NCI-H128 (cell line): ENCODE measurements at regions not wholly inside any gene's neighbourhood (a gene's known extent, or its start where the extent isn't known, plus 50 kb on each side); places are given as distances from the start of the nearest gene placed in this dataset.

Experiments used
- DNase-seq: peaks from one replicate; lab custom pipeline; 2025; ENCODE audit not compliant: unreplicated experiment; lab: John Stamatoyannopoulos, UW

DNA sequence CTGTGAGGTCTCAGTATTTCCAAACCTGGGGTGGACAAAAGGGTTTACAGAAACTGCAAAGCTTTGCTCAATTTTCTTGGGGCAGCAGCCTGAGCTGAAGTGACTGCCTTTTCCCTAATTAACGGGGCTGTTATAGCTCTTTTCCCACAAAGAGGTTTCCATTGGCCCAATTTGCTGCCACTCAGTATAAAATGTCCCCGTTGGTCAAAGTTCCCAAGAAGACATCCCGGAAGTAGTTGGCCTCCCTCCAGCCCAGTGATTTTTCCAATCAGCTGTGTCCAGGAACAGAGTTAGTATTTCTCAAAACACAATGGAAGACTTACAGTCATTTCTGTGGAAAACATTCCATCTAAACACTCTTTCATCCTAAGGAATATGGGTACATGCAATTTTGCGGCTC is 643.6 kb downstream of the ACTL7B start:
- no peak for DNase-seq

DNA sequence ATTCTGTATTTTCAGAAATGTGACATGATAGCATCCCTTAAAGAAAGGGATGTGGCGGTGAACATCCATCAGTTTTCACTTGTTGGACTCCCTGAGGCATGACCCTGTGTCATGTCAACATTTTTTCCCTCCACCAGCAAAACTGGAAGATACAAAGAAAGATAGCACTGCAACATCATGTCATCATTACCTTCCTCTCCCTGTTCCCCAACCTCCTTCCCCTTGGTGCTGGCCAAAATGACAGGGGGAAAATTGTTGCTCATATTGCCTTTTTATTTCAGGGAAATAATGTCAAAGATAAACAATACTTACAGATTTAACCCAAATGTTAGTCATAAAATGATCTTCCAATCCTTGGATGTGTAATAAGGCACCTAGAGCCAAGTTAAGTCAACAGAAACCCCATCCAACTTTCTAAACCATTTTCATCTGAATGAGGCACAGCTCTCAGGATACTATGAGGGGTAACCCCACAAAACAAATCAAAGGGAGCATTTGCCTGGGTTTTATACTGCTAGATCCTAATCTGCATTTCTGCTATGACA is 644.3 kb downstream of the ACTL7B start:
- DNase-seq = no peak

DNA sequence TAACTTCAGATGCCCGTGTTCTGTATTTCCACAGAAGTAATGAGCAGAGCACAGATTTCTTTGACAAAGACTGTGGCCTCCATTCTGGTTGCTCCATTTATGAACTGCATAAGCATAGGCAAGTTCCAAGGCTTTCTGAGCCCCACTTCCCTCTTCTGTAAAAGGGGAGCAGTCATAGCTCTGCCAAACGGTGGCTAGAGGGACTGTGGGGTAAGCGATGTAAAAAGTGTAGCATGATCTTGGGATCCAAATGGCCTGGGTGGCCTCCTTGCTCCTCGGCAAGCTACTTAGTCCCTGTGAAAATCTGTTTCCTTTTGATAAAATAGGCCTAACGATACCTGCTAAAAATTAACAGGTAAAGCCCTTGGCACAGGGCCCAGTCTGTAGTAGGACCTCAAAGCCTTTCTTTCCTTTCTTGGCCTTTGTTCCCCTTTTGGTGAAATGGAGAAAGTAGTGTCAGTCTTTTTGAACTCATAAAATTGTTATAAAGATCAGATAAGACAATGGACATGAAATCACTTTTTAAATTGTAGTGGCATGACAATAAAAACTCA is 646.6 kb downstream of the ACTL7B start:
- DNase-seq = no peak

DNA sequence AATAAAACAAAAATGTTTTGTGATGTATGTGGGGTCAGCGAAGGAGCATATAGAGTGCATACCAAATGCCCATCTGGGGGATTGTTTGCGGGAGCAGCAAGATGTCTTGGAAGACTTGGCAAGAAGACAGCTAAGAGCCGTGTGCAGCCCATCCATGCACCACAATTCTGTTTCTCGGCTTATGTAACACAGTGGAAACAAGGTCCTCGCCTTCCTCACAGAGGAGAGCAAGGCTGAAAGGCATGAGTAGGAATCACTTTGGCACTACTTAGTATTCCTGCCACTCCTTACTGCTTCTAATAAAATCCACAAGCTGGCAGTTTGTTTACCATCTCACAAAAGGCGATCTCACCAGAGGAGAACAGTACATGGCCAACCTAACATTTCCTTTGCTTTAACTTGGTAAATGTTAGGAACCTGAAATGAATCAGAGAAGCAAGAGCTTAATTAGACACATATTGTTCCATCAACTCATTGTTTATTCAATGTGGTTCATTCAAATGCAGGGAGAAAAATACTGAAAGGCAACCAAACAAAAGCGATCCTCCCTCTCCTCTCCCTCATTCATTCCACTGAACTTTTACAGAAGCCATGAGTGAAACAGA is 648.1 kb downstream of the ACTL7B start:
- DNase-seq = no peak

DNA sequence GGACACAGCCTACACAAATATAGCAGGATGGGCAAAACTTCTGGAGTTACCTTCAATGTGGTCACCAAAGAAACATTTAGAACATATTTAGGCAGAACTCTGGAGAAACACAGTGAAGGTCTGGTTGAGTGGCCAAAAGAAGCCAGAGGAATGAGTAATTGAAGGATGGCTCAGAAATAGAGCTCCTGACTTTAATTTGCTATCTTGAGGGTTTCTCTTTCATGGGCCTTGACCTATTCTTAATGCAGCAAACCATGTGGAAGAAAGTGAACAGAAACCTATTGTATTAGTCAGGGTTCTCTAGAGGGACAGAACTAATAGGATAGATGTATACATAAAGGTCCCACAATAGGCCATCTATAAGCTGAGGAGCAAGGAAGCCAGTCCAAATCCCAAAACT is 650.5 kb downstream of the ACTL7B start:
- DNase-seq = no peak

DNA sequence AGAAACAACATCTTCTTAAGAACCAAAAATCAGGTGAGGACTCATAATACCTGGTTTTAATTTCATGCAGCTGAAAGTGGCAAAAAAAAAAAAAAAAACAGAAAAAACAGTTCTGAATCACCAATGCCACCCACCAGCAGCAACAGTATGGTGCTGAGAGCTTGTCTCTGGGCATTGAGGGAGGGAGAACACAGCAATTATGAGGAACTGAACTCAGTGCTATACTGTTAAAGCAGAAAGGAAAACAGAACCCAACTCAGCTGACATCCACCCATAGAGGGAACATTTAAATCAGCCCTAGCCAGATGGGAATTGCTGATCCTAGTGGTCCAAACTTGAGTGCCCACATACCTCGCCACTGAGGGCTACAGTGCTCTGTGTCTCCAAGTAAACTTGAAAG is 657.9 kb downstream of the ACTL7B start:
- DNase-seq = no peak

DNA sequence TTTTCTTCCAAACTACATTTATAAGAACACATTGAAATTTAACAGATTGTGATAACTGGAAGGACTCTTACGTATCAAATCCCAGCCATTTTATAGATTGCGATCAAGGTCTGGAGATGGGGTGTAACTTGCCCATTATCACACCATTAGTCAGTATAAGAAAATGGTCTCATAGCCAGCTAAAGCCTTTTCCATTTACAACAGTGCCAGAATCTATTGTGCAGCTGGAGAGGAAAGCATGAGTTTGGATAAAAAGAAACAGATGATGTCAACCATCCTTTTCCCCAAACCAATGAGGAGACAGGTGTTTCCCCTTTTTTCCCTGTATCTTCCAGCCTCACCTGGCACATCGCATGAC is 658.8 kb downstream of the ACTL7B start:
- no peak for DNase-seq

DNA sequence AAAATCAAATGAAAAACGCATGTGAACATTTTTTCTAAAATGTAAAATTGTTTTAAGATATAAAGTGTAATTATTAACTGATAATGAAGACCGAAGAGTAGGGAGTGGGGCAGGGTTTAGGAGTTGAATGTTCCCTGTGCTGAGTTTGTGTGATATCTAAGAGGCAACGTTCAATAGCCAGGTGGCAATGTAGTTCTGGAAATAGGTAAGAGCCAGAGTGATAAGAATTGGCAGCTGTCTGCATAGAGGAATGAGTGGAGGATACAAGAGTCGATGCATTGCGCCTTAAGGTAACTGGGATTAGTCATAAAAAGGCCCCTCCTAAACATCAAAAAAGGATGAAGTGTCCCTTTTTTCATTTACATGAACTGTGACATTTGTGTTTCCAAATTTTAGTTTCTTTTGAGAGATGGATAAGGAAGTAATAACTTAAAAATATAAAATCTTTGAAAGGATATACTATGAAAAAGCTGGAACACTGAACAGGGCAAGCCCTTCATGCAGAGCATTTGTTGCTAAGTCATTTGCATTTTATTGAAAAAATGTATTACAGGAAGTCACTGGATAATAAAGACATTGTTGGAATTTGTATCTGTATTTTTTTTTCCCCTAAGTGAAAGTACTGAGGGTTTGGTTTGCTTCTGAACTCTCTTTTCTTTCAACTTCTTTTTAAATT is 659.3 kb downstream of the ACTL7B start:
- no peak for DNase-seq

DNA sequence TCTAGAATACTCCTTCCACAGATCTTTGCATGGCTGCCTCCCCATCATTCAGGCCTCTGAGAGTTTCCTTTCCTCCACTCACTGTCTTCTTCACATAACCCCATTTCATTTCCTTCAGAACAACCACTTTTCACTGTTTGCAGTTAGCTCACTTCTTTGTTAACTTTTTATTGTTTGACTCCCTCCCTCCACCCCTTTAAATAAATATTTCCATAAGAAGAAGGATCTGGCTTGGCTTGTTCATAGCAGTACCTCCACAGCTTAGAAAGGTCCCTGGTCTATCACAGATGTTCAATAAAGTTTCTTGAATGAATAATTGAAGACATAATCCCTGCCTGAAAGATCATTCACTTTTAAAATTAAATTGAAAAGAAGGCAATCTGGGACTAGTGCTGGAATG is 661.6 kb downstream of the ACTL7B start:
- no peak for DNase-seq

DNA sequence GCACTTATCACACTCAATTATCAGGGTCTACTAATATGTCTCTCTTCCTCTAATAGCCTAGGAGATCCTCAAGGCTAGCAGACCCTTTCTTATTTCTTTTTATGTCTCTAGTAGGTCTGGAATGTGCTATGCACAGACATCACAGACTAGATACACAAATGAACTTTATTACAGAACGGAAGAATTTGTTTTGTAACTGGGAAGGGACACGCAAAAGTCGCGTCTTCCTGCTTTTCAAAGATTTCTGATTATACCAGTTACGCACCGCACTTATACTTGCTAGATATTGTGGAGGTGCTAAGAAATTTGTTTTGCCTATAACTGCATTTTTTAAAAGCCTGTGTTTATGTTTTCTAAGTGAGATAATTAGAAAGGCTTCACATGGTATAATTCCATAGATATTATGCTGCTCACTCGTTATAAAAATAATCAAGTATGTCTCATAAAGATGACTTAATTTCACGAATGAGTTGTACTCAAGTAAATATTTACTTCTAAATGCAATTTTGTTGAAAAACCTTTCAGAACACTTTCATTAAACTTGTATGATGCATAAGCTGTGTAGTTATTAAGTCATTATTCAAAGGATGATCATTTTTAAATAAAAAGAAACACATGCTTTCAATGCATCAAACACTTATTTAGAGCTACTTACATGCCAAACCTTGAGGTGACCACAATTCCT is 662.6 kb downstream of the ACTL7B start:
- DNase-seq = no peak

DNA sequence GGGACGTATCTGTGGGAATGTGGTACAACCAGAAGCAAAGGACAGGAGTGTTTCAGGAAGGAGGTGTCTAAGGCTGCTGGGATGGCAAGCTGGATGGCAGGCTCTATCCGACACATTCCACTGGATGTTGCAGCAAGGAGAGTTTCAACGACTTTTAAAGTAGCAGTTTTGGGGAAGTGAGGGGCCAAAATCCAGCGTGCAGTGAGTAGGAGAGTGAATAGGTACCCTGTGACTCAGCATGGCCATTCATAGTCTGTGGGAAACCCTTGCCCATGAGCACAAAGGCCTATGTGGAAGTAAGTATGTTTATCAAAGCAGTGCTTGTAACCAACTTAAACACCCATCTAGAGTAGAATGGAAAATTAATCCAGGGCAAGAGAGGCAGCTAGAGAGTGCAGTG is 664.7 kb downstream of the ACTL7B start:
- no peak for DNase-seq

DNA sequence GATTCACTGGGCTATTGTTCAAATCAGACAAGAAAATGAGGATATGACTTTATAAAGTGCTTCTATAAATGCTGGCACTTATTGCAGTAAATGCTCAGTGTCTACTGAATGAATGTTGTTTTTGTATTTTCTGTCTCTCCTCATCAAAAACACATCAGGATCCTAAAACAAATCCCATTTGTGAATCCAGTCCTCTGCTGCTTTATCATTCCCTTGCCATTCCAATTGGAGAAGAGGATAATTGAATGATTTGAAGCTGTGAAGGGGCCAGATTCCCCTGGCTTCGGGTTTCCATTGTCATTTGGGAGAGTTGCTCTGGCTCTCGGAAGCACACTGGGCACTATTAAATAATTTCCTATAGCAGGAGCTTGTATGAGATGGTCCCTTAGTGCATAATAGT is 666.8 kb downstream of the ACTL7B start:
- DNase-seq = no peak

DNA sequence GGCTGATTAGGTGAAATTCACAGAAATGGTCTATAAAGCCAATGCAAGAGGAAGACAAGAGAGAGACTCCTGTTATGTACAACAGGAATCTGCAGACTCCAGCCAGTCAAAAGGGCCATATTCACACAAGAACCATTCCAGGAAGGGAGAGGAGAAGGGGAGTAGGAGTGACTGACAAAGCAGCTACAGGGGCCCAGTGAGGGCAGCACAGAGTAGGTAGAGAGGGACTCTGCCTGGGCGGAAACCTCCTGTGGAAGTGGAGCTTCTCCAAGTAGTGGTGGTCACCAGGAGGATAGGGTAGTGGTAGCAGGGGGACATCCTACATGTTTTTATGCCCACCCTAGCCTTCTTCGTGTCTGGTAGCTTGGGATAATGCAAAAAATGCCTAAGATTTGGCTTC is 667.3 kb downstream of the ACTL7B start:
- DNase-seq = no peak

DNA sequence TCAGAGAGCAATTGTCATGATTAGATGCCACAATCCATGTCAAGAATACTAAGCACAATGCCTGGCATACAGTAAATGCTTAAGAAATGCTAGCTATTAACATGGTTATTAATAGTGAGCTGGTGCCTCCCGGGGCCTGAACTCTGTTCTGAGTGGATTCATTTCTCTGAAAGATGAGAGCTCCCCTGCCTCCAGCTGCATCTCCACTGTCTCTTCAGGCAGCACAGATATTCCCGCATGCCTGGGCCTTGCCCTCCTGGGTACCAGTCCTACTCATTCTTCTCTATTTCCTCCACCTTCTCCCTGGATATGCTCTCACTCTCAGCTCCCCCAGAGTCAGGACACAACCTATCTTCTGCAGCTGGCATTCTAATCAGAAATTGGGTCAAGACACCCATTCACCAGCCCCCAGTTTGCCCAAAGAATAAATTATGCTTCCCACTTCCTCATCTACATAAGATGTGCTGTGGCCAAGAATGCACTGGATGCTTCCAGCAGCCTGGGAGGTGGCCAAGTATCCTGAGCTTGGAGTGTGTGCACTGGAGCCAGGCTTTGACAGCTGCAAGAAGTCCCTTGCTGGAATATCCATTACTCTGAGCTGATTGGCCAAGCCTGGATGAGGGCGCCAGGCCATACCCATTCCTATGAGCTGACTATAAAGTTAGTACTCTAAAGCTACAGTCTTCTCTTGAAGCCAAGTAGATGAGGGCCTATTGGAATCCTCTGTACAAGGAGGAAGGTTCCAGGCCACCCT is 669.0 kb downstream of the ACTL7B start:
- no peak for DNase-seq

DNA sequence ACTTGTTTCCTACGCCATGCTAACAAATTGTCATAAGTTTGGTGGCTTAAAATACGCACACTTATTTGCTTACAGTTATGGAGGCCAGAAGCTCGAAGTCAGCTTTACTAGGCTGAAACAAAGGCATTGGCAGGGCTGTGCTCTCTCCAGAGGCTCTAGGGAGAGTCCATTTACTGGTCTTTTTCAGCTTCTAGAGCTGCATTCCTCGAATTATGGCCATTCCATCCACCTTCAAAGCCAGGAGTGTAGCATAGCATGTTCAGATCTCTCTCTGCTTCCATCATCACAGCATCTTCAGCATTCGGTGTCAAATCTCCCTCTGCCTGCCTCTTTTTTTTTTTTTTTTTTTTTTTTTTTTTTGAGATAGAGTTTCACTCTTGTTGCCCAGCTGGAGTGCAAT is 670.2 kb downstream of the ACTL7B start:
- DNase-seq = no peak

DNA sequence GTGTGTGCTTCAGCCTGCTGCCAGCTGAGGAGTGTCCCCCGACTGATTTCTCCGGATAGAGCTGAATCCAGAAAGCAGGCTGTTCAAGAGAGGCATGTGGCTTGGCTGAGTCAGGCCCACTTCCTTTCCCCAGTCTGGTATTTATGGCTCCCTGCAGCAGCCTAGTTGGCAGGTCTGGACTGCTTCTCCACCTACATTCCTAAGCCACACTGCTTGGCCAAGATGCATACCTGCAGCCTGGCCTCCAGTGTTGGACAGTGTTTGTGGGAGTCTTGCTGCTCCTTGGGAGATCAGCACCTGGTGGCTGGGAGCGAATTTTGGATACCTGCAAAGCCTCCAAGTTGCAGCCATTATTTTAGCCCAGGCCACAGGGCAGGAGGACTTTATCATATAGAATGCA is 670.8 kb downstream of the ACTL7B start:
- DNase-seq = no peak

DNA sequence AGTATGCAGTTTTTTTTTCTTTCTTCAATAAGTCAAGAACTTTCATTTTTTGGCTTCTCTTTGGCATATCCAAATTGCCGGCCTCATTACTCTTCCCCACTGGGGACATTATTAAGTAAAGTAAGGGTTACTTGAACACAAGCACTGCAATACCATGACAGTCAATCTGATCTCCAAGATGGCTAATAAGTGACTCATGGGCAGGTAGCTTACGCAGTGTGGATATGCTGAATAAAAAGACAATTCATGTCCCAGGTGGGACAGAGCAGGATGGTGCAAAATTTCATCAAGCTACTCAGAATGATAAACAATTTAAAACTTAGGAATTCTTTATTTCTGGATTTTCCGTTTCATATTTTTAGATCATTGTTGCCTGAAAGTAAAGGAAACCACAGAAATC is 671.8 kb downstream of the ACTL7B start:
- no peak for DNase-seq

DNA sequence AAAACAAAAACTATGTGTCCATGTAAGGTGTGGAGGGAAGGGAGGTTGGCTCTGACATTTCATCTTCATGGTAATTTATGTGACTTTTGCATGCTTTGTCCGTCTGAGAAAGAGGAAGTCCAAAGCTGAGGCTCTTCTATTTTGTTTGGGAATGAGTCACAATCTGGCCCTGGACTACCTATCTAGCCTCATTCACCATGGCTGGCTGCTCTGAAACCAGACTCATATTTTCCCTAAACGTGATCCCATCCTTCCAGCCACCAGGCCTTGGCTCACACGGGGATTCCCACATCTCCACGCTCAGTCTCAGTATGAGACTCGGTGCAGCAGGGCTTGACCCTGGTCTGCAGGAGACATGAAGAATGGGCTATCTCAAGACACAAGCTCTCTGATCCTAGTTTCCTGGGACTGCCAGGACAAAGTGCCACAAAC is 672.8 kb downstream of the ACTL7B start:
- DNase-seq = no peak

DNA sequence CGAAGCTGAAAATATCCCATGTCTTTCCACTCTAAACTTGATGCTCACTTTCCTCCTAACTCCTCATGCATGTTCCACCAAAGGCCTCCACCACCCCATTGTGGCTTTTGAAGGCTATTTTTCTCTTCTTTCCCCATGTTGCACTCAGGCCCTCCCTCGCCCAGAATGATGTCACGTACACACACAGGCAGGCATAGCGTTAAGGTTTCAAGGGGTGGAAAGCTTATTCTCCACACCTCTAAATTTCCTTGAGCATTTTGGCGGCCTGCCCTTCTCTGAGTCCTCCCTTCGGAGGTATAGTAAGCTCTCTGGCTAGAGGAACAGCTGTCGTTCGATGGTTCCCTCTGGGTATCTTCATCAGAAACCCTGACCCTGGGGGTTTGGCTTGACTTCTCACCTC is 673.5 kb downstream of the ACTL7B start:
- no peak for DNase-seq

DNA sequence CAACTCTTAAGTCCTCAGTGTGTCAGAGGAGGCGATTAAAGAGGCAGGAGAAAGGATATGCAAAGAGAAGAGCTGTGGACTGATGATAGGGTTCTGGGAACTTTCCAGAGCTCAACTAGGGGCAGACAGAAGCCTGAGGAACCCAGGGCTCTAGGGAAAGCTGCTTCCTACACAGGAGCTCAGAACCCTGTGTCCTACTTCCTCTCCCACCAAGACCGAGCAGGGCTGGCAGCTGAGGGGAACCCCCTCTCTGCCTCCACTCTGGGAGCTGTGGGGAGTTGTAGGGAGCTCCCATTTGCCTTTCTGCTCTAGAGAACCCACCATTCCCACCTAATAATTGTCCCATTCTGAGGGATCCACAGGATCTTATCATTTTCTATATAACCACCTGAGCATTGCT is 674.3 kb downstream of the ACTL7B start:
- DNase-seq = no peak

DNA sequence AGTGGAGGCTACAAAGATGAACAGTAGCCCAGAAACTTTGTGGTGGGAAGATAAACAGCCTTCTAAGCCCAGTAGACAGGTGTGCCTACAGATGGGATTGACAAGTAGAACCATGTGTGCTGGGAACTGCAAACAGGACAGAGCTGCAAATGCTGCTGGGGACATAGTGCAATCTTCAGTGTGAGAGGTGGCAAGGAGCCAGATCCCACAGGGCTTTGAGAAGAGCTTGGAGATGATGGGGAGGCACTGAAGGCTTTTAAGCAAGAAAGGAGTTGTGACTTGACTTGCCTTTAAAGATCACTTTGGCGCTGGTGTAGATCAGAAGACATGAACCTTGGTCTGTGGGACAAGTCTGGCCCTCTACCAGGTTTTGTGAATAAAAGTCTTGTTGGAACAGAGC is 675.2 kb downstream of the ACTL7B start:
- no peak for DNase-seq
